Astrocyte (in vitro differentiated cells and primary cell): ENCODE measurements at regions not wholly inside any gene's neighbourhood (a gene's known extent, or its start where the extent isn't known, plus 50 kb on each side); places are given as distances from the start of the nearest gene placed in this dataset.

Experiments
- DNase-seq: peaks from one replicate; pipeline ENCODE4 v3.0.0-alpha.2; 2010; ENCODE audit warnings: low read depth
- FAIRE-seq: peaks from 2 replicates; lab custom pipeline; 2011; peaks lifted over from hg19 to GRCh38; lab: Jason Lieb, UNC
- H2AFZ ChIP-seq: 2 replicates; pipeline ENCODE4 v1.6.0; 2012; ENCODE audit warnings: low read depth, low read length, inconsistent platforms
- H3K27ac ChIP-seq: 2 replicates; pipeline ENCODE4 v1.5.1; 2011; ENCODE audit warnings: low read depth, low read length, inconsistent platforms
- H3K27me3 ChIP-seq: 2 replicates; pipeline ENCODE4 v1.6.0; 2011; ENCODE audit warnings: low read length, inconsistent platforms; ENCODE audit not compliant: insufficient read depth
- H3K36me3 ChIP-seq: 2 replicates; pipeline ENCODE4 v1.5.1; 2011; ENCODE audit warnings: low read length, inconsistent platforms; ENCODE audit not compliant: insufficient read depth
- H3K4me1 ChIP-seq: 2 replicates; pipeline ENCODE4 v1.5.1; 2011; ENCODE audit warnings: low read length, inconsistent platforms; ENCODE audit not compliant: insufficient read depth
- H3K4me2 ChIP-seq: 2 replicates; pipeline ENCODE4 v1.6.0; 2012; ENCODE audit warnings: low read length, inconsistent platforms
- H3K4me3 ChIP-seq: 2 replicates; pipeline ENCODE4 v1.5.1; 2011; ENCODE audit warnings: low read depth, mild to moderate bottlenecking, low read length, inconsistent platforms; ENCODE audit not compliant: insufficient read depth
- H3K79me2 ChIP-seq: 2 replicates; pipeline ENCODE4 v1.6.0; 2012; ENCODE audit warnings: mild to moderate bottlenecking, low read length, inconsistent platforms; ENCODE audit not compliant: insufficient read depth
- H3K9ac ChIP-seq: 2 replicates; pipeline ENCODE4 v1.6.0; 2012; ENCODE audit warnings: mild to moderate bottlenecking, low read length, inconsistent platforms
- H3K9me3 ChIP-seq: 2 replicates; pipeline ENCODE4 v1.5.1; 2012; ENCODE audit warnings: low read depth, mild to moderate bottlenecking, low read length, inconsistent platforms; ENCODE audit not compliant: insufficient read depth
- H4K20me1 ChIP-seq: 2 replicates; pipeline ENCODE4 v1.6.0; 2012; ENCODE audit warnings: low read length, inconsistent platforms; ENCODE audit not compliant: insufficient read depth
- H3K27ac Mint-ChIP-seq: one replicate; pipeline ENCODE4 v1.8.0; 2021; ENCODE audit warnings: mild to moderate bottlenecking, mixed read lengths; ENCODE audit not compliant: unreplicated experiment
- H3K27me3 Mint-ChIP-seq: one replicate; pipeline ENCODE4 v1.8.0; 2021; ENCODE audit warnings: low read depth, mixed read lengths; ENCODE audit not compliant: unreplicated experiment
- H3K36me3 Mint-ChIP-seq: one replicate; pipeline ENCODE4 v1.8.0; 2021; ENCODE audit warnings: low read depth, mixed read lengths; ENCODE audit not compliant: unreplicated experiment
- H3K4me1 Mint-ChIP-seq: one replicate; pipeline ENCODE4 v1.8.0; 2021; ENCODE audit warnings: low read depth, mixed read lengths; ENCODE audit not compliant: unreplicated experiment
- H3K4me3 Mint-ChIP-seq: one replicate; pipeline ENCODE4 v1.8.0; 2021; ENCODE audit warnings: mild to moderate bottlenecking, moderate library complexity, mixed read lengths; ENCODE audit not compliant: unreplicated experiment
- H3K9me3 Mint-ChIP-seq: one replicate; pipeline ENCODE4 v1.8.0; 2021; ENCODE audit warnings: mild to moderate bottlenecking, mixed read lengths; ENCODE audit not compliant: unreplicated experiment
- EZH2 ChIP-seq: IDR thresholded peaks from 2 replicates; pipeline ENCODE4 v1.6.1; 2012; ENCODE audit warnings: mild to moderate bottlenecking, low read length, inconsistent platforms; ENCODE audit not compliant: insufficient read depth
- TF ChIP-seq, protein P1 (sequence below): IDR thresholded peaks from 2 replicates; pipeline ENCODE4 v1.5.1; 2011; ENCODE audit warnings: low read depth, mild to moderate bottlenecking, inconsistent platforms, low read length, moderate library complexity; ENCODE audit not compliant: insufficient read depth

- no peaks in the 10 kb centered on the region for H3K9me3 Mint-ChIP-seq
- Histone ChIP-seq H2AFZ (no peak overlapping the region), H3K79me2 (no peaks in the 10 kb centered on the region), H3K27me3 (no peaks in the 10 kb centered on the region), H3K4me1 (no peaks in the 10 kb centered on the region), H3K4me3 (no peak overlapping the region), H4K20me1 (no peaks in the 10 kb centered on the region), H3K9me3 (no peaks in the 10 kb centered on the region), H3K9ac (no peak overlapping the region), H3K36me3 (no peaks in the 10 kb centered on the region), H3K27ac (no peak overlapping the region), H3K4me2 (no peak overlapping the region)
- FAIRE-seq (no peak), DNase-seq (no peak)
- H3K27ac Mint-ChIP-seq, result no peak overlapping the region
- H3K4me3 Mint-ChIP-seq, result no peak overlapping the region
- H3K27me3 Mint-ChIP-seq, result peaks cover 34% of the 10 kb centered on the region
- TF ChIP-seq, protein P1, sequence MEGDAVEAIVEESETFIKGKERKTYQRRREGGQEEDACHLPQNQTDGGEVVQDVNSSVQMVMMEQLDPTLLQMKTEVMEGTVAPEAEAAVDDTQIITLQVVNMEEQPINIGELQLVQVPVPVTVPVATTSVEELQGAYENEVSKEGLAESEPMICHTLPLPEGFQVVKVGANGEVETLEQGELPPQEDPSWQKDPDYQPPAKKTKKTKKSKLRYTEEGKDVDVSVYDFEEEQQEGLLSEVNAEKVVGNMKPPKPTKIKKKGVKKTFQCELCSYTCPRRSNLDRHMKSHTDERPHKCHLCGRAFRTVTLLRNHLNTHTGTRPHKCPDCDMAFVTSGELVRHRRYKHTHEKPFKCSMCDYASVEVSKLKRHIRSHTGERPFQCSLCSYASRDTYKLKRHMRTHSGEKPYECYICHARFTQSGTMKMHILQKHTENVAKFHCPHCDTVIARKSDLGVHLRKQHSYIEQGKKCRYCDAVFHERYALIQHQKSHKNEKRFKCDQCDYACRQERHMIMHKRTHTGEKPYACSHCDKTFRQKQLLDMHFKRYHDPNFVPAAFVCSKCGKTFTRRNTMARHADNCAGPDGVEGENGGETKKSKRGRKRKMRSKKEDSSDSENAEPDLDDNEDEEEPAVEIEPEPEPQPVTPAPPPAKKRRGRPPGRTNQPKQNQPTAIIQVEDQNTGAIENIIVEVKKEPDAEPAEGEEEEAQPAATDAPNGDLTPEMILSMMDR, result no peak
- TF ChIP-seq EZH2, result no peak
- H3K36me3 Mint-ChIP-seq, result no peaks in the 10 kb centered on the region
- H3K4me1 Mint-ChIP-seq, result no peaks in the 10 kb centered on the region
These were observed 650.1 kb downstream of the NPHP4 start for GRCh38 chr1:5342172-5342571.

- DNase-seq (no peak), FAIRE-seq (no peak)
- H3K4me3 Mint-ChIP-seq, result no peak overlapping the region
These were observed 650.8 kb downstream of the NPHP4 start for GRCh38 chr1:5341471-5341870.

DNA sequence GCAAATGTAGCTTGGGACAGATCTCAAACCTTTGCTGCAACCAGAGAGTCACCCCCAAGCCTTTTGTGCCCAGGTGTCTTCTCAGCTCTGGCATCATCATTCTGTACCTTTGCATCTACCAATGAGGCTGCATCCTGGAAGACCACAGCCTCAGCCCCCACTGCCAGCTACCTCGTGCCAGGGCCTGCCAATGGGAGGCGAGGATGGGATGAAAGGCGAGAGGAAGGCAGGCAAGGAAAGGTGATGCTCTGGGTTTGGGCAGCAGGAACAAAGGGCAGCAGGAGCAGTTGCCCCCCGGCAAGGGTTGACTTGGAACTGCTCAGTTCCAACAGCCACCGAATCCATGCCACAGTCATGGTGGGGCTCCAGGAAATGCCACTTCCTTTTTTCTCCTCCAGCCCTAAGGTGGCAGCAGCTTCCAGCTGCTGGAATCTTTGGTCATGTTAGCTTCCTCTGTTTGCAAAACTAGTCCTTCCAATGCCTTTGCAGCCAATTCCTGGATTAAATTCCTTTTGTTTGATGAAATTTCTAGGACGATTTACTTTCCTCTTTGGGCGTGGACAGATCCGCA lies 651.6 kb downstream of the NPHP4 start:
- no peaks in the 10 kb centered on the region for H3K79me2 ChIP-seq
- Mint-ChIP-seq H3K4me3 (no peak overlapping the region), H3K9me3 (no peaks in the 10 kb centered on the region), H3K36me3 (no peaks in the 10 kb centered on the region), H3K27ac (no peak overlapping the region), H3K27me3 (peaks cover 37% of the 10 kb centered on the region), H3K4me1 (no peaks in the 10 kb centered on the region)
- H2AFZ ChIP-seq, result no peak overlapping the region
- H3K4me3 ChIP-seq, result no peak overlapping the region
- FAIRE-seq (no peak), DNase-seq (no peak)
- no peaks in the 10 kb centered on the region for H3K27me3 ChIP-seq
- H3K27ac ChIP-seq, result no peak overlapping the region
- no peaks in the 10 kb centered on the region for H3K36me3 ChIP-seq
- TF ChIP-seq, protein P1, result no peak
- TF ChIP-seq EZH2, result no peak
- H3K9ac ChIP-seq, result no peak overlapping the region
- H4K20me1 ChIP-seq, result no peaks in the 10 kb centered on the region
- no peaks in the 10 kb centered on the region for H3K9me3 ChIP-seq
- H3K4me1 ChIP-seq, result no peaks in the 10 kb centered on the region
- H3K4me2 ChIP-seq, result no peak overlapping the region

More at GRCh38 chr1:5341471-5341870, 650.8 kb downstream of the NPHP4 start:
- H3K27me3 Mint-ChIP-seq, result peaks cover 34% of the 10 kb centered on the region
- no peak overlapping the region for H3K4me3 ChIP-seq
- no peaks in the 10 kb centered on the region for H3K9me3 ChIP-seq
- no peak overlapping the region for H3K27ac ChIP-seq
- no peaks in the 10 kb centered on the region for H3K27me3 ChIP-seq
- TF ChIP-seq, protein P1, result no peak
- TF ChIP-seq EZH2, result no peak
- H3K79me2 ChIP-seq, result no peaks in the 10 kb centered on the region
- no peaks in the 10 kb centered on the region for H3K36me3 ChIP-seq
- H4K20me1 ChIP-seq, result no peaks in the 10 kb centered on the region
- no peak overlapping the region for H3K4me2 ChIP-seq
- H3K27ac Mint-ChIP-seq, result no peak overlapping the region
- H3K4me1 Mint-ChIP-seq, result no peaks in the 10 kb centered on the region
- no peaks in the 10 kb centered on the region for H3K36me3 Mint-ChIP-seq
- H3K4me1 ChIP-seq, result no peaks in the 10 kb centered on the region
- no peak overlapping the region for H2AFZ ChIP-seq
- no peaks in the 10 kb centered on the region for H3K9me3 Mint-ChIP-seq
- no peak overlapping the region for H3K9ac ChIP-seq
